ENCODE measurements at regions not wholly inside any gene's neighbourhood (a gene's known extent, or its start where the extent isn't known, plus 50 kb on each side); places are given as distances from the start of the nearest gene placed in this dataset.
A peak's percentile ranks its signal among the peaks of the same experiment; 100 is the strongest.
"Not testable (repeated sequence)": the region's sequence is repeated elsewhere in the genome, so short reads cannot be mapped to it uniquely, and the experiment has no call there.

DNA sequence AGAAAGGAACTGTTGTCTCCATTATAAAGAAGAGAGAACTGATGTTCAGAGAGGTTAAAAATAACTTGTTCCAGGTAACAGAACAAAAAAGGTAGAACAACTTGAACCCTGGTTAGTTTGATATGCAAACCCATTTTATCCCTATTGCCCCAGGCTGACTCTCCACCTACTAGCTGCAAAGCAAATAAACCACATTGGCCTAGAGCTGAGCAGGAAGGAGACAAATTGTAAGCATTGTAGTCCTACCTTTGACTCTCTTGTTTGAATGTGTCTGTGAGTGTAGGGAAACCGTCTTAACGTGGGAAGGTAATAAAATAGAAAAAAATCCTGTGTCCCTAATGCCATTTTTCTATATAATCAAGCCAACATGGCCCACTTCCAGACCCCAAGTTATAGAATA lies 126.4 kb downstream of the CCER1 start:
- peak; percentile 55 for DNase-seq

DNA sequence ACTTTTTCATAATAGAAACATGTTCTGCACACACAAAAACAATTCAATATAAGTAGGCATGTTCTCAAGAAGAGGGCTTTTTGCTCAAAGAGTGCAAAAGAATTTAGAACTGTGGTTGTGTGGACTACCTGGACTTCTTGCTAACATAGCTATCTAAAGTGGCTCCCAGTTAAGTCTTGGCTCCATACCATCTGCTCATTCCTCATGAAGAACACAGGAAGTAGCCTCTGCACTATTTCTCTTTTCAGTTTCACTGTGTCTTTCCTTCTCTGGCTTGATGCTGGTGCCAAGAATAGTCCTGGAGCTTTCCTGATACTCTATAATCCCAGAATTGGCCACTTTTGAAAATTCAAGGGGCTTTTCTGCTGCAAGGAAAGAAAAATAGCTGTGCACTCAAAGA lies 127.4 kb downstream of the CCER1 start:
- DNase-seq, result no peak

DNA sequence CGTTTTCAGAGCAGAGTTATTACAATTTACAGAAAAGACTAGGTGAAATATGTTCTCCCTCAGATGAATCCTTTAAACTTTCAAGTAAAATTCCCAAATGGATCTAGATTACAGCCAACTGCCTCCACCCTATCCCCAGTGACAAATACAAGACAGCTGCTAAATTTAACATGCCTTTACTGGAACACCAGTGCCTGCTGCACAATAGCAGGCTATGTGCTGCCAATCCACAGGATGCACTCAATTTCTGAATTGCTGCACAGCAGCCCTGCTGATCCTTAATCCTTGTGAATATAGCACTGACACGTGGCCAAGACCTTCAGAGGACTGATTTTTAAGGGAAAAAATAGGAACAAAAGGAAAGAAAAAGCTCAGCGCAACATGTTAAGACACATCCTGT lies 128.9 kb downstream of the CCER1 start:
- DNase-seq, result no peak

DNA sequence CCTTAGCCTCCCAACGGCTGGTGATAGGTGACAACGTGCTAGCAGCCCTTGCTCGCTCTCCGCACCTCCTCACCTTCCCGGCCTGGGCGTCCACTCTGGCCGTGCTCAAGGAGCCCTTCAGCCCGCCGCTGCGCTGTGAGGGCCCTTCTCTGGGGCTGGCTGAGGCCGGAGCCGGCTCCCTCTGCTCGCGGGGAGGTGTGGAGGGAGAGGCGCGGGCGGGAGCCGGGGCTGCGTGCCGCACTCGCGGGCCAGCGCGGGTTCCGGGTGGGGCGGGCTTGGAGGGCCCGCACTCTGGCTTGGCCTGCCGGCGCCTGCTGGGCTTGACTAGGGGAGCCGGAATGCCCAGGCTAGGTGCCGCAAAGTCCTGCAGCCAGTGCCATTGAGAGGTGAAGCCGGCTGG lies 131.1 kb downstream of the CCER1 start:
- no peak for DNase-seq

DNA sequence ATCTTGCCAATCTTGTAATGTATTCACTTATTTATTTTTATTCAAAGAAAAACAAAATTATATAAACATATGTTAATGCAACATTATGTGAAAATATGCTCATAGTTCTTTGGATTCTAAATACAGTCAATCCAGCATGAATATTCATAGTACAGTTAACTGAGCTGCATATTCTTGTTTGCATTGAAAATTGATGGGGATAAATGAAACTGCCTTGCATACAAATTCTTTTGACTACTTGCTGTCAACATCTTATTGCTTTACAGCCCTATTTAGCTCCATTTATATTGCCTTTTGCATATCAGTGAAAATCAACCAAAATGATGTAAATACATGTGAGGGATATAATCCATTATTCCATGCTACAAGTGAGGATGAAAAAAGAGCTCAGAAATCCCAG lies 135.3 kb downstream of the CCER1 start:
- no peak for DNase-seq

DNA sequence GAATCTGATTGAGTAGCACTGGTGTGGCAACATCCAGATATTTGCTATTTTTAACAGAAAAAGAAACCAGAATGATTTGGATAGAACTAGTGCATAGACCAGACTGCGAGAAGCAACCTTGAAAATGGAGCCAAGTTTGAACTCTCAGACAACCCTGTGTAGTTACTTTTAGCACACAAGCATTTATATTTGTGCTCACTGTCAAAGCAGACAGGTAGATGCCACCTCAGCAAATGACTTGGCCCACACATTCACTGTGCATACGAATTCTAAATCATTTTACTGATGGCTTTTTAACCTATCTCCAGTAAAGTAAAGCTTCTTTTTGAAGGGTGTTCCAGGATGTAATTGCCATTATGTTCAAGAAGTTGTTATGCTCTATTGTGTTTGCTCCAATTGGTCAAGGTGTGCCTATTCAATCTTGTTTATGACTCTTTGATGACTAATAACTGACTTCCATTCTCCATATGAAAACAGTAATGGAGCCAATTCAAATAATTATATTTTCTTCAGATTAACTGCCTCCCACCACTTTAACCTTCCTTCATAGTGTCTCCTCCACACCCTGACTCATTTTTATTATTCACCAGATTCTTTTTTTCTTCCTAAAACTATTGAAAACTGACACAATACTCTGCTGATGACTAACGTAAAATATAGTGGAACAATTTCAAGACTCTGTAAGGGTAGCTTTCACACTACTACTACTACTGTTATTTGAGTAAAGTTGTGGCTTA lies 138.5 kb downstream of the CCER1 start:
- DNase-seq, result no peak

DNA sequence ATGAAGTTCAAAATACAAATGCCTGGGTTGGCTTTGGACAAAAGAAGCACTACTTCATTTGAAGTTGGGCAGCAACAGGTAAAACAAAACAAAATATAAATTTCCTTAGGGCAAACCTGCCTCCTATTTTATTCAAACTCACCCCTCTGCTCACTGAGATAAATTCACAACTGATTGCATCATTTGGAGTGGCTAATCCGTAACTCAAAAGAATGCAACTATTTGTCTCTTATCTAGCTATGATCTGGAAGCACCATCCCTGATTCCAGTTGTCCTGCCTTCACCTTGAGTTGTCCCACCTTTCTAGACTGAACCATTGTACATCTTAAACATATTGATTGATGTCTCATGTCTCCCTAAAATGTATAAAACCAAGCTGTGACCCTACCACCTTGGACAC lies 145.0 kb downstream of the CCER1 start:
- DNase-seq, result no peak

DNA sequence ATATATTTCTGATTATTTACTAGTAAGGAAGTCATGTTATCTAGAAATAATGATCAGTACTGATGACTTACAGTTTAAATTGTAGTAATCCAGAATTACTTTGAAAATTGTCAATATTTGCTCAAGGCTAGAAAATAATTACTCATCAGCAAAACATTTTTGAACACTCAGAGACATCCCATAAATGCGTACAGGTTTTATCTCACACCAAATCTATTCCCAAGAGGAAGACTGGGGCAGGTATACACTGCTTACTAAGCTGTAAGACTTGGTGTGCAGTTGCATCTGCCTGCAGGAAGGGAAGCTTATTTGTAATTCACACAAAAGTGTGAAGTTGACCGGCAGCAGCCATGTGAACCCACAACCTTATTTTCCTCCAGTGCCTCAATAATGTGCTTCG lies 146.4 kb downstream of the CCER1 start:
- no peak for DNase-seq

DNA sequence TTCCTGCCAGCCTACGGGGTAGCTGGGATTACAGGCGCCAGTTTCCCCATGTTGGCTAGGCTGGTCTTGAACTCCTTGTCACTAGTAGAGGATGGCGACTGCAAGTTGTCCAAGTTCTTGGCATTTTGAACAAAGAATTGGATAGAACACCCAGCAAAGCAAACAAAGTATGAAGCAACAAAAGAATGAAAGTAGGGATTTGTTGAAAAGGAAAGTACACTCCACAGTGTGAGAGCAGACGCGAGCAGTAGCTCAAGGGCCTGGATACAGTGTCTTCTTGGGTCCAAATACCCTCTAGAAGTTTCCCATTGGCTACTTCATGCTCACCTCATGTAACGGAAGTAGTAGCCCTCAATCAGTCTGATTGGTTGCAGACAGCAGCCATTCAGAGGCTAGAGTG lies 152.2 kb downstream of the CCER1 start:
- no peak for DNase-seq

DNA sequence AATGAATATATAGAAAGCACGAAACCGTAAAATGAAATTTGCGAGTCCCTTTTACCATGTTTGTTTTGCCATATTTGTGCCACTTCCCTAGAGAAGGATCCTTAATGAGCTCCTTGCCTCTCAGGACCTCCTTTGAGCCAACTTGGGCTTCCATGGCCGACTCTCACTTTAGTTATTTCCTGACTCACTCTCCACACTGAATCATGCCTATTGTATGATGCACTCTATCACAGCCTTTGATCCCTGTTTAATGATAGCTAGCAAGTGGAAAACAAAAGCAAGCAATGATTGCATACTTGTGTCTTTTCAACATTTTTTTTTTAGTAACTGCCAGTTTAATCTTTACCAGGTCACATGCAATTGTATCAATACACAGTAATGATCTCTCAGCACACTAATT lies 153.2 kb downstream of the CCER1 start:
- DNase-seq, result no peak

DNA sequence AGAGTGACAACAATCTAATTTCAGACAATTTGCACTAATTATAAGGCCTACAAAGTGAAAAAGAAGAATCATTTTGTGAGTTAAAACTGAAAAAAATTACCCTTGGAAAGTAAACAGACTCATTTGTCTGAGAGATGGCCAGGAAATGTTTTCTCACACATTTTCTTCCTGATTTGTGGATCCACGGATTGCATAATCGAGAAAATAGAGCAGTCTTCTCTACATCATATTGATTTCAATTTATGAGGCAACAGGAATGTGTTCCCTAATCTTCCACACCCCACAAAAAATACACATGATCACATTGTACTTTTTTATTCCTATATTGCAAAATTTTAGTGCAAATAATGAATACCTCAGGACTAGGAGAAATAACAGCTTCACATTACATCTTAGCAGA lies 160.8 kb downstream of the CCER1 start:
- no peak for DNase-seq

DNA sequence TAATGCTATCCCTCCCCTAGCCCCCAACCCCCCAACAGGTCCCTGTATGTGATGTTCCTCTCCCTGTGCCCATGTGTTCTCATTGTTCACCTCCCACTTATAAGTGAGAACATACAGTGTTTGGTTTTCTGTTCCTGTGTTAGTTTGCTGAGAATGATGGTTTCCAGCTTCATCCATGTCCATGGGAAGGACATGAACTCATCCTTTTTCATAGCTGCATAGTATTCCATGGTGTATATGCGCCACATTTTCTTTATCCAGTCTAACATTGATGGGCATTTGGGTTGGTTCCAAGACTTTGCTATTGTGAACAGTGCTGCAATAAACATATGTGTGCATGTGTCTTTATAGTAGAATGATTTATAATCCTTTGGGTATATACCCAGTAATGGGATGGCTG lies 162.3 kb downstream of the CCER1 start:
- DNase-seq, result not testable (repeated sequence)

DNA sequence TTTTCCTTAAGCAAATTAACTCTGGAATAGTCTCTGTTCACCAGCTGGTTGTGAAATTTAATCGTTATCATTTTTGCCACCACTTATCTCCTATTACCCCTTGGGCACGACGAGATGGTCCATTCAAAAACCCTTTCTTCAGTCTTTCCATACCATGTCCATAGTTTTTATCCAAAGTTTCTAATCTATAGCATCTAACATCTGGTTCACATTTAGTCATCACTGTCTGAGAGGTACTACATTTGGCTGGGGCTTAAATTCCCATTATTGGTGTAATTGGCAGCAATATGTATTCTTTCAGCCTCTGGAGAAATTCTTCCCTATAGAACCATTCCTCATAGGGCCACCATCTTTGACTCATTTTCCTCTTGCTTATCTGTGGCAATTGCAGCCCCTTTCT lies 163.5 kb downstream of the CCER1 start:
- DNase-seq, result no peak

DNA sequence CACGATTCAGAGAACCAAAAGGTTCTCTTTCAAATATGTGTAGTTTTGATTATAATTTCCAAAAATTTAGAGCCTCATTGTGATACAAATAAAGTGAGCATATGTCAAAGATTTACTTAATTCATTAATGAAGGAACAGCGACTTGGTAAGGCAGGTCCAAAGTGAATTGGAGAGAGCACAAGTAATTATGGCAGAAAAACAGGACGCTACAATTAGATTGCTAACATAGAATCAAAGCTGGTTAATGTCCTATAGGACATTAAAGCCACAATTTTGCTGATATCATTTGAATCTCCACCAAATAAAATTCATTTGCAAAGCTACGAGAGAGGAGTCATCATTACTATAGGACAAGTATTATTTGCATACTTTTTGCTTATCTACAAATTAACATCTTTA lies 164.2 kb downstream of the CCER1 start:
- no peak for DNase-seq

DNA sequence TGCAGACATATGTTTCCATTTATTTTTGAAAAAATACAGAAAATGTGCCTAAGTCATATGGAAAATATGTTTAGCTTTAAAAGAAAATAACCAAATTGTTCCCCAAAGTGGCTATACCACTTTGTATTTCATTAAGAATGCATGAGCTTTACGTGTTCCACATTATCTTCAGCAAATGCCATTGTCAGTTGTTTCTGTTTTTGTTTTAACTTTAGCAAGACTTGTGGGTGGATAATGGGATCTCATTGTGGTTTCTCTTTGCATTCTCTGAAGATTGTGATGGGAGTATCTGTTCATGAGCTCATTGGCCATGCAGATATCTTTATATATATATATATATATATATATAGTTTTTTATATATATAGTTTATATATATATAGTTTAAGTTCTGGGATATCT lies 181.5 kb downstream of the CCER1 start:
- DNase-seq, result no peak

DNA sequence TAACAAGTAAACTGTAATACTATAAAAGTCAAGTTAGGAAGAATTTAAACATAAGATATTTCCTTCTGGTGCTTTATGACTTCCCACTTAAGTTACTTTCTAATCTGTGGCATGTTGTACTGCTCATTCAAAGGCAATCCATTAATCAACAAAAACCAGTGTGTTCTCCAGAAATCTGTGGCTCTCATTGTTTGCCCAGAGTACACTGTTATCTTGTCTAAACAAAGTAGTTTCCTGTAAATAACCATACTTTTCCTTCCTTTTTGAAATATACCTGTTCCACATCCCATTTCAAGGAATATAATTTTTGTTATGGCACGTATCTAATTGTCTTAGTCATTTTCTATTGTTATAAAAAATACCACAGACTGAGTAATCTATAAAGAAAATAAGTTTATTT lies 184.1 kb downstream of the CCER1 start:
- DNase-seq, result no peak

DNA sequence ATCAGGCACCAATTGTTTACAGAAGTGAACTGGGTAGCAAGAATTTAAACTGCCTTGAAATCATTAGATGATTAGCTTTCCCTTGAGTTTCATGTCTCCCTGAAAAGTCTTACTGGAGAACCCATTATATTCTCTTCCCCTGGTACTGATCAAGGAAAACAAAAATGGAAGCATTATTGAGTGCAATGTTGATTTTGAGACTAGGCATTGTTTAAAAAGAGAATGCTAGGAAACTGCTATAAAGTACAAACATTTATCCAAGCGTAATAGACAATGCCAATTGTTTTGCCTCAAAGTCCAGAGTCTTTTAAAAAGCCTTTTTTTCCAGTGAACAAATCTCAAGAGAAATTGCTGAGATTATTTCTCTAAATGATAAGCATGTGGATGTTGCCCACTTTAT lies 197.0 kb downstream of the CCER1 start:
- DNase-seq, result no peak

DNA sequence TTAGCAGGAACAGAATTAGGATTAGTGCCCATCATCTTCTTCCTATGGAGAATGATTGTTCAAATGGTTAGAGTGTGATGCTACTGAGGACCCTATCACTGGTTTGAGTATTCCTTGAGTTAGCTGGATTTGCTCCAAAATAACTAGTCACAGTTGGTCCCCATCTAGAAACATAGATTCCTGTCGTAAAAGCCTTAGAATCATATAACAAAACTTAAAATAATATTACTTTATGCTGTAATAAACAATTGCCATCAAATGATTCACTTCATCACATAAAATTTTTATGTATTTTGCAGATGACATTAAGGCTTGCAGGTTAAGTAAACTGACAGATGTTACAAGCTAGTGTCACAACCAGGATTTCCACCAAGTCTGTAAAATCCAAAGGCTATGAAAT lies 209.8 kb downstream of the CCER1 start:
- no peak for DNase-seq

DNA sequence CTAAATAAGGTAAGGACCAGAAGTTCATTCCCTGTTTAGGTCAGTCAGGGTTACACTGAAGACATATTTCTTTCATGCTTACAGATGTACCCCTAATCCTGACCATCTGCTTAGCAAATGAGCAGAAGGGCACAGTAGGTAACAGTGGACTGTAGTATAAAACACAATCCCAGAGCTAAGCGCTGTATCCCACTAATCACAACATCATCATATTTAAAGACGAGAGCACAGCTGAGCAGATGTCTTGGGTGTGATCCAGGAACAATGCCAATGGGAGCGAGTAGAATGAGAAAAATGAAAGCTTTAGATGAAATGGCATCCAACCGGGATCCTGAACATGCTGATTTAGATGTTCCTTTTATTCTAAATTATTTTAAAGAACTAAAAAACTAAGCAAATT lies 213.4 kb downstream of the CCER1 start:
- DNase-seq, result no peak

DNA sequence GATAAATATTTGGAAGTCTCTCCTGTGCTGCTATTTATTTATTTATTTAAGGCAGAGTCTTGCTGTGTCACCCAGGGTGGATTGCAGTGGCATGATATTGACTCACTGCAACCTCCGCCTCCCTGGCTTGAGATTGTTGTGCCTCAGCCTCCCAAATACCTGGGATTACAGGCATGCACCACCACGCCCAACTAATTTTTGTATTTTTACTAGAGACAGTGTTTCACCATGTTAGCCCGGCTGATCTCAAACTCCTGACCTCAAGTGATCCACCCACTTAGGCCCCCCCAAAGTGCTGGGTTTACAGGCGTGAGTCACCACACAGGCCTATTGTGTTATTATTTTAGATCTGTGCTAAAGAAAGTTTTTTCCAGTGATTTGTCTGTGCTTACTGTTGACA lies 225.2 kb downstream of the CCER1 start:
- no peak for DNase-seq

DNA sequence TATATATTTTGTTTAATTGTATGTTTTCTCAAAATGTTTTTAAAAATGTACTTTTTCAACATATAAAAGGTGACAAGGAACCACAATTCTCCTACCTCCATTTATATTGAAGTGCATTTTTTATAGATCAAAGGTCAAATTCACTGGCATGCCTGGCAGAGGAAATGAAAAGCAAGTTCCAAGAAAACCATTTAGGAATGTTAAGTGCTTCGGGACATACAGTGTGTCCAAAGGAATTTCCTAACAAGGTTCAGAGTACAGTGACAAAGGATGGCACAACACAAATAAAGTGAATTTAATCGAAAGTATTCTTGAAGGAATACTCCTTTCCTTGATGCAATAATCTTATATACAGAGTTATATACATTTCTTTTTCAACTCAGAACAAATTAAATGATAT lies 242.3 kb downstream of the CCER1 start:
- DNase-seq, result no peak

DNA sequence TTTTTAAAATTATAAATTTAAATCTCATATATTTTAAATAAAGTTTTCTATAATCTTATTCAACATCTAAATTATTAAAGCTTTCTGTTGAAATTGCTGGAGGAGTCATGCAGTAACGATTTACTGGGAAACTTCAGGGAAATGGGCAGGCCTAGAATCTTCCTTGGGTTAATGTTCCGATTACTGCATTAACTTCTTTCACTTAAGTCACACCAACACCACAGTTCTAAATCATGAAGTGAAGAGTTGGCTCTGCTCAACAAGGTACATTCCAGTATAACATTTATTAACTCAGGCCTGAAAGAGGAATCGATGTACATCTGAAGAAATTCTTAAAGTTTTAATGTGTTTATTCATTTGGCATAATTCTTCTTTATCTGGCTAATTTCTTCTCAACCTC lies 244.3 kb downstream of the CCER1 start:
- DNase-seq, result no peak

DNA sequence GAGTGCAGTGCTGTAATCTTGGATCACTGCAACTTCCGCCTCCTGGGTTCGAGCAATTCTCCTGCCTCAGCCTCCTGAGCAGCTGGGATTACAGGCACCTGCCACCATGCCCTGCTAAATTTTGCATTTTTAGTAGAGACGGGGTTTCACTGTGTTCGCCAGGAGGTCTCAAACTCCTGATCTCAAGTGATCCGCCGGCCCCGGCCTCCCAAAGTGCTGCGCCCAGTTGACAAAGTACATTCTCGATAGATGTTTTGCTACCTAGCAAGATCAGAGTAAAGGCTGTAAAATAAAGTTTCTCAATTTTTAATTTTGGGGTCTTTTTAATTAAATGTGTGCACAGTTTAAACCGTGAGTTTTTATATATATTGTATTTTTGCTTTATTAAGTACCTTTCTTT lies 248.9 kb downstream of the CCER1 start:
- DNase-seq, result no peak

DNA sequence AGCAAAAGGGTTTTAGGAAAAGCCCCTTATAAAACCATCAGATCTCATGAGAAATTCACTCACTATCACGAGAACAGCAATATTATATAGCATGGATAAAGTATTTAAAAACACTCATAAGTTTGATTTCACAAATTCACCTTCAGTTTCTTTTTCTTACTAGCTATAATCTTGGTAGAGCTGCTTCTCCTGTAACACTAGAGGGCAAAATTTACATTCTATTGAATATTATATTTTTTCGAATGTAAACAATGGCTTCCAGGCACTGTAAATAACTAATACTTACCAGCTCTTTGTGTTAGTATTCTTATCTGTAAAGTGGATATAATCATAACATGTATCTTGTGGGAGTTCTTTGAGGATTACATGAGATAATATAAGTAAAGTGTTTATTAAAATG lies 259.6 kb downstream of the CCER1 start:
- DNase-seq, result no peak

DNA sequence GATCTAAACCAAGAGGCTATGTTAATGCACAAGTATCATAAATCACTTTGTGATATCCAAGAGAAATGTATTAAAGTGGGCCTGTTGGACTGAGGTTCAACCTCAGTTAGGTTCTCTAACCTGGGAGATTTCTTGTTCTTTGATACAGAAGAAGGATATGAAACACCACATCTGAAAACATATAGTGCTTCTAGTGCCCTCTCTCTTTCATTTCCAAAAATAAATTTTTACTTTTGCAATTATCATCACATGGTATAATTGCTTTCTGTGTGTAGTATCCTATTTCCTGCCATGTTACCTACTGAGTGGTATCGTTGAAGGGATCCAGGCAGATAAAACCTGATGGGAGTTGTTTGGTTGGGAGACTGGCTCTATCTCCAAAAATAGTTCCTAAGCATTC lies 264.9 kb downstream of the CCER1 start:
- DNase-seq, result no peak

DNA sequence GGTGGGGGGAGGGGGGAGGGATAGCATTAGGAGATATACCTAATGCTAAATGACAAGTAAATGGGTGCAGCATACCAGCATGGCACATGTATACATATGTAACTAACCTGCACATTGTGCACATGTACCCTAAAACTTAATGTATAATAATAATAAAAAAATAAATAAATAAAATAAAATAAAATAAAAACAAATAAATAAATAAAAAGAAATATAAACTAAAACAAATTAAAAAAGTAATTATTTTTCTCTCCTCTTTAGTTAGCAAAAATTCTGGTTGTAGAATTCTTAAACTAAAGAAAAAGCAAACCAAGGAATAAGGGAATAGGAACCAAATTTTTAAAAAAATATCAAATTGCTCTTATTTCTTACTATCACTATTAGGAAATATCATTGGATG lies 267.3 kb downstream of the CCER1 start:
- not testable (repeated sequence) for DNase-seq

Measured in NCI-H510A treated with DMSO at 0.1 percent for 48 hours (cell line).